Testis (tissue), 2 donors: ENCODE measurements at regions not wholly inside any gene's neighbourhood (a gene's known extent, or its start where the extent isn't known, plus 50 kb on each side); places are given as distances from the start of the nearest gene placed in this dataset.

ENCODE experiments used
- DNase-seq: peaks from one replicate; pipeline ENCODE4 v3.0.0-alpha.2; 2019
- H3K27ac ChIP-seq, 2 donors: fragments of 200-600 bp; sonication (generic); one replicate each; pipeline ENCODE4 v1.5.1; 2019
- H3K27me3 ChIP-seq: fragments of 200-600 bp; sonication (generic); one replicate; pipeline ENCODE4 v1.5.1; 2019
- H3K36me3 ChIP-seq: fragments of 200-600 bp; sonication (generic); one replicate; pipeline ENCODE4 v1.5.1; 2017; ENCODE audit warnings: low read depth; ENCODE audit errors: missing control alignments
- H3K4me1 ChIP-seq: fragments of 200-600 bp; sonication (generic); one replicate; pipeline ENCODE4 v1.5.1; 2019
- H3K4me3 ChIP-seq, 2 donors: fragments of 200-600 bp; sonication (generic); one replicate each; pipeline ENCODE4 v1.5.1; 2017 to 2019
- H3K9me3 ChIP-seq: fragments of 200-600 bp; sonication (generic); one replicate; pipeline ENCODE4 v1.5.1; 2017
- CTCF ChIP-seq, 3 experiments: fragments of 450-650 bp in 2 of 3; fragments of 200-600 bp in 1 of 3; sonication (generic) in 1 of 3; IDR thresholded peaks; one replicate each; pipeline ENCODE4 v1.5.1; 2016 to 2019; ENCODE audit warnings: antibody characterized with exemption in 3 of 3, mild to moderate bottlenecking in 2 of 3, moderate library complexity in 1 of 3
- POLR2A ChIP-seq: fragments of 450-650 bp; IDR thresholded peaks from one replicate; pipeline ENCODE4 v1.6.1; 2017; ENCODE audit warnings: antibody characterized with exemption, mild to moderate bottlenecking, moderate library complexity
- WGBS, 2 donors: methylation state at CpG; one replicate each; pipeline ENCODE4 v1.1.5; 2018; 5-methylcytosine and 5-hydroxymethylcytosine counted together
- intact Hi-C: fragments of 100-400 bp; cut with DNase I; formaldehyde crosslinking; loops from one replicate; pipeline ENCODE4 v1.15.1; 2023; ENCODE audit warnings: low total_unique reads

GRCh38 chr18:7438646-7439045, 128.5 kb upstream of the PTPRM start:
- TF ChIP-seq CTCF (IDR thresholded peaks at IDR 0.05), result no peak
- TF ChIP-seq POLR2A, result no peak
- Histone ChIP-seq H3K9me3 (no peaks in the 10 kb centered on the region), H3K27me3 (no peaks in the 10 kb centered on the region), H3K36me3 (no peaks in the 10 kb centered on the region), H3K27ac (no peak overlapping the region), H3K4me1 (no peaks in the 10 kb centered on the region), H3K4me3 (no peak overlapping the region)
- no peak for DNase-seq
- intact Hi-C loops, result no loop called here
- WGBS, 2 donors, result 56 to 62% methylated on average over 2 of the region's 2 CpGs

- intact Hi-C loops, result no loop called here
- 58 to 71% methylated on average over 2 of the region's 2 CpGs for WGBS, 2 donors
- DNase-seq, result no peak
Observed at GRCh38 chr18:7447318-7448028, 119.6 kb upstream of the PTPRM start.

GRCh38 chr18:7452331-7452730, 114.8 kb upstream of the PTPRM start:
- Histone ChIP-seq H3K27me3 (no peaks in the 10 kb centered on the region), H3K27ac (no peak overlapping the region), H3K36me3 (no peaks in the 10 kb centered on the region), H3K4me3 (no peak overlapping the region), H3K9me3 (no peaks in the 10 kb centered on the region), H3K4me1 (no peaks in the 10 kb centered on the region)
- DNase-seq, result peak; percentile 60
- peak in 2 of 3 experiments; percentile 24 to 46 for TF ChIP-seq CTCF (IDR thresholded peaks at IDR 0.05)
- TF ChIP-seq POLR2A, result no peak
- 37 to 43% methylated on average over 6 of the region's 6 CpGs for WGBS, 2 donors
- intact Hi-C loops, result no loop called here

More at GRCh38 chr18:7447318-7448028, 119.6 kb upstream of the PTPRM start:
- Histone ChIP-seq H3K4me1 (no peaks in the 10 kb centered on the region), H3K27me3 (no peaks in the 10 kb centered on the region), H3K4me3 (no peak overlapping the region), H3K27ac (no peak overlapping the region), H3K9me3 (no peaks in the 10 kb centered on the region), H3K36me3 (no peaks in the 10 kb centered on the region)
- no peak for TF ChIP-seq POLR2A
- TF ChIP-seq CTCF (IDR thresholded peaks at IDR 0.05), result no peak

- intact Hi-C loops, result no loop called here
- DNase-seq, result no peak
- H3K36me3 ChIP-seq, result no peaks in the 10 kb centered on the region
- no peak overlapping the region for H3K27ac ChIP-seq
- no peaks in the 10 kb centered on the region for H3K9me3 ChIP-seq
- 82 to 89% methylated on average over 5 to 6 of the region's 6 CpGs for WGBS, 2 donors
- H3K27me3 ChIP-seq, result no peaks in the 10 kb centered on the region
- H3K4me3 ChIP-seq, result no peak overlapping the region
- peaks cover 7% of the 10 kb centered on the region for H3K4me1 ChIP-seq
- TF ChIP-seq CTCF (IDR thresholded peaks at IDR 0.05) (no peak), POLR2A (no peak)
Observed at GRCh38 chr18:7454429-7454828, 112.7 kb upstream of the PTPRM start.

GRCh38 chr18:7456376-7456775, 110.7 kb upstream of the PTPRM start:
- H3K27ac ChIP-seq, result no peak overlapping the region
- no peaks in the 10 kb centered on the region for H3K9me3 ChIP-seq
- TF ChIP-seq POLR2A (no peak), CTCF (IDR thresholded peaks at IDR 0.05) (no peak)
- no peaks in the 10 kb centered on the region for H3K36me3 ChIP-seq
- DNase-seq, result no peak
- no peak overlapping the region for H3K4me3 ChIP-seq
- WGBS, 2 donors, result 85 to 89% methylated on average over 8 of the region's 8 CpGs
- H3K4me1 ChIP-seq, result peaks cover 20% of the 10 kb centered on the region
- intact Hi-C loops, result no loop called here
- no peaks in the 10 kb centered on the region for H3K27me3 ChIP-seq
